ENCODE measurements at regions not wholly inside any gene's neighbourhood (a gene's known extent, or its start where the extent isn't known, plus 50 kb on each side); places are given as distances from the start of the nearest gene placed in this dataset.
"Not testable (repeated sequence)": the region's sequence is repeated elsewhere in the genome, so short reads cannot be mapped to it uniquely, and the experiment has no call there.

- not testable (repeated sequence) for FAIRE-seq
Measured at GRCh38 chrX:35221391-35221790, 278.8 kb downstream of the FAM47B start.

GRCh38 chrX:35244088-35244741 is 301.6 kb downstream of the FAM47B start:
- TF ChIP-seq CTCF (IDR thresholded peaks at IDR 0.05; ENCODE audit: insufficient read depth, missing control alignments): no peak
- DNase-seq (ENCODE audit: insufficient read length, low spot score) (no peak), FAIRE-seq (no peak)

More at GRCh38 chrX:35221391-35221790, 278.8 kb downstream of the FAM47B start:
- not testable (repeated sequence) for DNase-seq (ENCODE audit: insufficient read length, low spot score)

- DNase-seq (ENCODE audit: insufficient read length, low spot score) (no peak), FAIRE-seq (no peak)
- TF ChIP-seq CTCF (IDR thresholded peaks at IDR 0.05; ENCODE audit: insufficient read depth, missing control alignments): no peak
Measured at GRCh38 chrX:35244796-35245508, 302.4 kb downstream of the FAM47B start.

GRCh38 chrX:35251226-35251625 is 308.6 kb downstream of the FAM47B start:
- FAIRE-seq: no peak
- no peak for DNase-seq (ENCODE audit: insufficient read length, low spot score)
- TF ChIP-seq CTCF (IDR thresholded peaks at IDR 0.05; ENCODE audit: insufficient read depth, missing control alignments): no peak

- FAIRE-seq (no peak), DNase-seq (ENCODE audit: insufficient read length, low spot score) (no peak)
- no peak for TF ChIP-seq CTCF (IDR thresholded peaks at IDR 0.05; ENCODE audit: insufficient read depth, missing control alignments)
Measured at GRCh38 chrX:35276115-35276514, 333.5 kb downstream of the FAM47B start.

- no peak for FAIRE-seq
- DNase-seq (ENCODE audit: insufficient read length, low spot score): no peak
Measured at GRCh38 chrX:35285289-35285962, 342.8 kb downstream of the FAM47B start.

GRCh38 chrX:35288657-35289056 is 346.1 kb downstream of the FAM47B start:
- no peak for FAIRE-seq
- TF ChIP-seq CTCF (IDR thresholded peaks at IDR 0.05; ENCODE audit: insufficient read depth, missing control alignments): no peak

More at GRCh38 chrX:35285289-35285962, 342.8 kb downstream of the FAM47B start:
- TF ChIP-seq CTCF (IDR thresholded peaks at IDR 0.05; ENCODE audit: insufficient read depth, missing control alignments): no peak

More at GRCh38 chrX:35288657-35289056, 346.1 kb downstream of the FAM47B start:
- no peak for DNase-seq (ENCODE audit: insufficient read length, low spot score)
